ENCODE measurements at regions not wholly inside any gene's neighbourhood (a gene's known extent, or its start where the extent isn't known, plus 50 kb on each side); places are given as distances from the start of the nearest gene placed in this dataset.
"Not testable (repeated sequence)": the region's sequence is repeated elsewhere in the genome, so short reads cannot be mapped to it uniquely, and the experiment has no call there.

GRCh38 chr9:103399535-103399934 is 404.4 kb downstream of the CYLC2 start:
- no peak for DNase-seq (ENCODE audit: low read depth)

- no peak for DNase-seq (ENCODE audit: low read depth)
These were observed 412.1 kb downstream of the CYLC2 start for GRCh38 chr9:103407260-103407659.

GRCh38 chr9:103410059-103410458 is 414.9 kb downstream of the CYLC2 start:
- no peak for DNase-seq (ENCODE audit: low read depth)

GRCh38 chr9:103427696-103428095 is 432.6 kb downstream of the CYLC2 start:
- DNase-seq (ENCODE audit: low read depth), result no peak

- DNase-seq (ENCODE audit: low read depth), result no peak
These were observed 435.3 kb downstream of the CYLC2 start for GRCh38 chr9:103430469-103430868.

GRCh38 chr9:103431809-103432208 is 436.7 kb downstream of the CYLC2 start:
- no peak for DNase-seq (ENCODE audit: low read depth)

- DNase-seq (ENCODE audit: low read depth), result no peak
These were observed 449.0 kb downstream of the CYLC2 start for GRCh38 chr9:103444176-103444575.

- no peak for DNase-seq (ENCODE audit: low read depth)
These were observed 463.7 kb downstream of the CYLC2 start for GRCh38 chr9:103458826-103459225.

GRCh38 chr9:103471241-103471640 is 476.1 kb downstream of the CYLC2 start:
- DNase-seq (ENCODE audit: low read depth), result no peak

GRCh38 chr9:103474156-103474555 is 479.0 kb downstream of the CYLC2 start:
- no peak for DNase-seq (ENCODE audit: low read depth)

GRCh38 chr9:103483471-103484096 is 488.5 kb downstream of the CYLC2 start:
- no peak for DNase-seq (ENCODE audit: low read depth)

- no peak for DNase-seq (ENCODE audit: low read depth)
These were observed 490.0 kb downstream of the CYLC2 start for GRCh38 chr9:103485138-103485537.

GRCh38 chr9:103514767-103515166 is 519.6 kb downstream of the CYLC2 start:
- no peak for DNase-seq (ENCODE audit: low read depth)

- DNase-seq (ENCODE audit: low read depth), result no peak
These were observed 527.3 kb downstream of the CYLC2 start for GRCh38 chr9:103522409-103522808.

- DNase-seq (ENCODE audit: low read depth), result no peak
These were observed 535.8 kb downstream of the CYLC2 start for GRCh38 chr9:103530934-103531333.

- no peak for DNase-seq (ENCODE audit: low read depth)
These were observed 538.2 kb downstream of the CYLC2 start for GRCh38 chr9:103533318-103533717.

- DNase-seq (ENCODE audit: low read depth), result no peak
These were observed 542.3 kb downstream of the CYLC2 start for GRCh38 chr9:103537426-103537825.

GRCh38 chr9:103545260-103545659 is 548.8 kb upstream of the SMC2 start:
- no peak for DNase-seq (ENCODE audit: low read depth)

- DNase-seq (ENCODE audit: low read depth), result no peak
These were observed 541.4 kb upstream of the SMC2 start for GRCh38 chr9:103552712-103553111.

- DNase-seq (ENCODE audit: low read depth), result no peak
These were observed 520.1 kb upstream of the SMC2 start for GRCh38 chr9:103574056-103574455.

GRCh38 chr9:103586721-103587120 is 507.4 kb upstream of the SMC2 start:
- no peak for DNase-seq (ENCODE audit: low read depth)

GRCh38 chr9:103601287-103601686 is 492.8 kb upstream of the SMC2 start:
- no peak for DNase-seq (ENCODE audit: low read depth)

- not testable (repeated sequence) for DNase-seq (ENCODE audit: low read depth)
These were observed 482.2 kb upstream of the SMC2 start for GRCh38 chr9:103611950-103612349.

- DNase-seq (ENCODE audit: low read depth), result no peak
These were observed 478.1 kb upstream of the SMC2 start for GRCh38 chr9:103615994-103616393.

GRCh38 chr9:103617046-103617445 is 477.1 kb upstream of the SMC2 start:
- DNase-seq (ENCODE audit: low read depth), result no peak

All from activated T-cell treated with anti-CD3 and anti-CD28 coated beads for 24 hours (primary cell).